Endodermal cell (in vitro differentiated cells): ENCODE measurements at regions not wholly inside any gene's neighbourhood (a gene's known extent, or its start where the extent isn't known, plus 50 kb on each side); places are given as distances from the start of the nearest gene placed in this dataset.

Experiments used
- DNase-seq: peaks from one replicate; pipeline ENCODE4 v3.0.0-alpha.2; 2017
- H3K27ac ChIP-seq: 2 replicates; pipeline ENCODE4 v1.5.1; 2013; ENCODE audit warnings: mild to moderate bottlenecking, low read depth, low read length, moderate library complexity
- H3K27me3 ChIP-seq: 2 replicates; pipeline ENCODE4 v1.6.1; 2013; ENCODE audit warnings: mild to moderate bottlenecking, low read length, moderate library complexity; ENCODE audit not compliant: insufficient read depth, control insufficient read depth, poor library complexity, severe bottlenecking
- H3K36me3 ChIP-seq: 2 replicates; pipeline ENCODE4 v1.7.0; 2013; ENCODE audit warnings: mild to moderate bottlenecking, low read length, moderate library complexity; ENCODE audit not compliant: control insufficient read depth, insufficient read depth
- H3K4me1 ChIP-seq: one replicate; pipeline ENCODE4 v1.7.0; 2013; ENCODE audit warnings: low read length; ENCODE audit not compliant: control insufficient read depth, insufficient read depth
- H3K4me3 ChIP-seq: 2 replicates; pipeline ENCODE4 v1.5.1; 2013; ENCODE audit warnings: mild to moderate bottlenecking, low read length, moderate library complexity
- H3K9ac ChIP-seq: 2 replicates; pipeline ENCODE4 v1.6.1; 2013; ENCODE audit warnings: mild to moderate bottlenecking, low read length, moderate library complexity; ENCODE audit not compliant: poor library complexity, severe bottlenecking; ENCODE audit errors: extremely low read depth
- H3K9me3 ChIP-seq: 2 replicates; pipeline ENCODE4 v1.6.1; 2013; ENCODE audit warnings: mild to moderate bottlenecking, low read length, moderate library complexity; ENCODE audit not compliant: control insufficient read depth
- H3K27ac Mint-ChIP-seq: 2 replicates; pipeline ENCODE4 v1.8.0; 2020; ENCODE audit warnings: mixed read lengths
- H3K27me3 Mint-ChIP-seq: 2 replicates; pipeline ENCODE4 v1.8.0; 2021; ENCODE audit warnings: mild to moderate bottlenecking, mixed read lengths; ENCODE audit not compliant: insufficient read depth
- H3K36me3 Mint-ChIP-seq: 2 replicates; pipeline ENCODE4 v1.8.0; 2020; ENCODE audit warnings: low read depth, mixed read lengths
- H3K4me1 Mint-ChIP-seq: 2 replicates; pipeline ENCODE4 v1.8.0; 2020; ENCODE audit warnings: mixed read lengths
- H3K4me3 Mint-ChIP-seq: 2 replicates; pipeline ENCODE4 v1.8.0; 2020; ENCODE audit warnings: mild to moderate bottlenecking, moderate library complexity, mixed read lengths
- H3K9me3 Mint-ChIP-seq: 2 replicates; pipeline ENCODE4 v1.8.0; 2020; ENCODE audit warnings: mild to moderate bottlenecking, mixed read lengths
- WGBS, 2 experiments: methylation state at CpG; one replicate each; pipeline versions ENCODE4 v1.1.5 to v1.1.7; 2013; ENCODE audit warnings: missing lambda C conversion rate in 2 of 2, mixed read lengths in 1 of 2; ENCODE audit not compliant: insufficient coverage in 1 of 2, insufficient read length in 1 of 2; 5-methylcytosine and 5-hydroxymethylcytosine counted together
- TF ChIP-seq, protein P1 (sequence below): fragments of 200-600 bp; sonication (generic); conservative IDR thresholded peaks from 2 replicates; pipeline ENCODE4 v1.5.0; 2021; ENCODE audit warnings: antibody characterized with exemption, mild to moderate bottlenecking

DNA sequence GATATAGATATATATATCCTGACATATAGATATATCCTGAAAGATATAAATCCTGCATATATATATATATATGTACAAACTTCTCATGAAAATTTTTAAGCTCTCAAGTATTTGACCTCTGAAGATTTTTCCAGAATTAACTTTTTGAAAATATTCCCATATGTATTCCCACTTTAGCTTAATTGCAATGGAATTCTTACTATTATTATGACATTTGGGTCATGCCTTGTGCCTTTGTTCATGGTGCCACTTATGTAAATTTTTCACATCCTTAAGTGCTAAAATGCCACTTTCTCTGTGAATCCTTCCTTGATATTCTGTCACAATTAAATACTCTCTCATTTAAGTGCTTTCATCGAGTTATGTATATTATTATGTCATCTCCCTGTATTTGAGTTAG is 398.2 kb upstream of the SEL1L start:
- no peaks in the 10 kb centered on the region for H3K9me3 Mint-ChIP-seq
- H3K27ac Mint-ChIP-seq = no peak overlapping the region
- no peaks in the 10 kb centered on the region for H3K4me1 ChIP-seq

GRCh38 chr14:81936348-81936747 is 402.7 kb upstream of the SEL1L start:
- no peak overlapping the region for H3K4me3 Mint-ChIP-seq
- 56 to 75% methylated on average over 1 of the region's 1 CpG for WGBS, 2 experiments
- H3K27me3 Mint-ChIP-seq = no peaks in the 10 kb centered on the region

More for the DNA sequence above, 398.2 kb upstream of the SEL1L start:
- no peak overlapping the region for H3K27ac ChIP-seq
- H3K9ac ChIP-seq = no peak overlapping the region
- no peaks in the 10 kb centered on the region for H3K36me3 ChIP-seq
- TF ChIP-seq, protein P1, sequence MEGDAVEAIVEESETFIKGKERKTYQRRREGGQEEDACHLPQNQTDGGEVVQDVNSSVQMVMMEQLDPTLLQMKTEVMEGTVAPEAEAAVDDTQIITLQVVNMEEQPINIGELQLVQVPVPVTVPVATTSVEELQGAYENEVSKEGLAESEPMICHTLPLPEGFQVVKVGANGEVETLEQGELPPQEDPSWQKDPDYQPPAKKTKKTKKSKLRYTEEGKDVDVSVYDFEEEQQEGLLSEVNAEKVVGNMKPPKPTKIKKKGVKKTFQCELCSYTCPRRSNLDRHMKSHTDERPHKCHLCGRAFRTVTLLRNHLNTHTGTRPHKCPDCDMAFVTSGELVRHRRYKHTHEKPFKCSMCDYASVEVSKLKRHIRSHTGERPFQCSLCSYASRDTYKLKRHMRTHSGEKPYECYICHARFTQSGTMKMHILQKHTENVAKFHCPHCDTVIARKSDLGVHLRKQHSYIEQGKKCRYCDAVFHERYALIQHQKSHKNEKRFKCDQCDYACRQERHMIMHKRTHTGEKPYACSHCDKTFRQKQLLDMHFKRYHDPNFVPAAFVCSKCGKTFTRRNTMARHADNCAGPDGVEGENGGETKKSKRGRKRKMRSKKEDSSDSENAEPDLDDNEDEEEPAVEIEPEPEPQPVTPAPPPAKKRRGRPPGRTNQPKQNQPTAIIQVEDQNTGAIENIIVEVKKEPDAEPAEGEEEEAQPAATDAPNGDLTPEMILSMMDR = no peak
- WGBS, 2 experiments = no CpG with 5 or more reads among the region's 1 CpG
- no peaks in the 10 kb centered on the region for H3K27me3 ChIP-seq
- no peaks in the 10 kb centered on the region for H3K9me3 ChIP-seq
- Mint-ChIP-seq H3K27me3 (no peaks in the 10 kb centered on the region), H3K36me3 (no peaks in the 10 kb centered on the region), H3K4me3 (no peak overlapping the region), H3K4me1 (peaks cover 4% of the 10 kb centered on the region)
- H3K4me3 ChIP-seq = no peak overlapping the region
- DNase-seq = no peak

DNA sequence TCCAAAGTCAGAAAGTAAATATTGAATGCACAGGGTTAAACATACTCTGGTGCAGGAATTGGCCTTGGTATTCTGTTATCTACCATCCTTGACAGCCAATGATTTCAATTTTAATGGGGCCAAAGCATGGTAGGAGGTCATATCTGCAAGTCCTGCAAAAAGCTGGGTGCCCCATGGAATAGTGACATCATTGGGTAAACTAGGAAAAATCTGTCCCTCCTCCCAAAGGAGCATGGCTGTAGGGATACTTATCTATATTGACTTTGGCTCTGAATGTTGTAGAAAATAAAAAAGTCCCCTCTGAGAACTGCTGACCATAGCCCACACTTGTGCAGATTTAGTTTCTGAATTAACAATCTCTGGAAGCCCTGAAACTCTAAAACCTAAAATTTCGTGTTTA is 403.2 kb upstream of the SEL1L start:
- Mint-ChIP-seq H3K4me1 (peaks cover 8% of the 10 kb centered on the region), H3K4me3 (no peak overlapping the region), H3K27ac (no peak overlapping the region), H3K27me3 (no peaks in the 10 kb centered on the region), H3K9me3 (no peaks in the 10 kb centered on the region), H3K36me3 (no peaks in the 10 kb centered on the region)
- H3K9me3 ChIP-seq = no peaks in the 10 kb centered on the region
- no peaks in the 10 kb centered on the region for H3K4me1 ChIP-seq
- H3K27ac ChIP-seq = no peak overlapping the region
- H3K27me3 ChIP-seq = no peaks in the 10 kb centered on the region
- TF ChIP-seq, protein P1 = no peak
- WGBS, 2 experiments = 90% methylated on average over 1 of the region's 1 CpG; no CpG with 5 or more reads in 1 of the 2 experiments
- no peak overlapping the region for H3K9ac ChIP-seq
- H3K4me3 ChIP-seq = no peak overlapping the region
- DNase-seq = no peak
- H3K36me3 ChIP-seq = no peaks in the 10 kb centered on the region

More at GRCh38 chr14:81936348-81936747, 402.7 kb upstream of the SEL1L start:
- no peaks in the 10 kb centered on the region for H3K4me1 ChIP-seq
- no peak overlapping the region for H3K4me3 ChIP-seq
- Mint-ChIP-seq H3K4me1 (peaks cover 8% of the 10 kb centered on the region), H3K36me3 (no peaks in the 10 kb centered on the region), H3K27ac (no peak overlapping the region), H3K9me3 (no peaks in the 10 kb centered on the region)
- H3K36me3 ChIP-seq = no peaks in the 10 kb centered on the region
- DNase-seq = no peak
- H3K9me3 ChIP-seq = no peaks in the 10 kb centered on the region
- TF ChIP-seq, protein P1 = no peak
- no peak overlapping the region for H3K27ac ChIP-seq
- no peaks in the 10 kb centered on the region for H3K27me3 ChIP-seq
- no peak overlapping the region for H3K9ac ChIP-seq
